HG02870 (cell line): ENCODE measurements at regions not wholly inside any gene's neighbourhood (a gene's known extent, or its start where the extent isn't known, plus 50 kb on each side); places are given as distances from the start of the nearest gene placed in this dataset.
"Not testable (repeated sequence)": the region's sequence is repeated elsewhere in the genome, so short reads cannot be mapped to it uniquely, and the experiment has no call there.

Experiments used
- ATAC-seq: cut with Tn5 transposase; IDR thresholded peaks from one replicate; pipeline ENCODE4 v1.9.1; 2021; ENCODE audit warnings: mild to moderate bottlenecking, moderate library complexity; ENCODE audit not compliant: unreplicated experiment

- no peak for ATAC-seq
These were observed 312.0 kb downstream of the IRS1 start for GRCh38 chr2:226487573-226487972.

GRCh38 chr2:226483745-226484619 is 315.6 kb downstream of the IRS1 start:
- no peak for ATAC-seq

GRCh38 chr2:226483143-226483542 is 316.5 kb downstream of the IRS1 start:
- no peak for ATAC-seq

GRCh38 chr2:226478109-226478809 is 321.4 kb downstream of the IRS1 start:
- ATAC-seq = no peak

GRCh38 chr2:226477221-226478108 is 322.2 kb downstream of the IRS1 start:
- no peak for ATAC-seq

GRCh38 chr2:226475650-226476049 is 324.0 kb downstream of the IRS1 start:
- ATAC-seq = no peak

- no peak for ATAC-seq
These were observed 325.5 kb downstream of the IRS1 start for GRCh38 chr2:226474131-226474530.

GRCh38 chr2:226471987-226472470 is 327.6 kb downstream of the IRS1 start:
- ATAC-seq = no peak

GRCh38 chr2:226467633-226468032 is 332.0 kb downstream of the IRS1 start:
- no peak for ATAC-seq

GRCh38 chr2:226467221-226467620 is 332.4 kb downstream of the IRS1 start:
- ATAC-seq = no peak

- ATAC-seq = no peak
These were observed 333.0 kb downstream of the IRS1 start for GRCh38 chr2:226466589-226466988.

- no peak for ATAC-seq
These were observed 333.5 kb downstream of the IRS1 start for GRCh38 chr2:226466124-226466523.

- ATAC-seq = no peak
These were observed 335.2 kb downstream of the IRS1 start for GRCh38 chr2:226464380-226464779.

GRCh38 chr2:226463154-226463553 is 336.5 kb downstream of the IRS1 start:
- no peak for ATAC-seq

- ATAC-seq = no peak
These were observed 337.6 kb downstream of the IRS1 start for GRCh38 chr2:226461981-226462380.

GRCh38 chr2:226456144-226456543 is 343.5 kb downstream of the IRS1 start:
- not testable (repeated sequence) for ATAC-seq

GRCh38 chr2:226452768-226453167 is 346.9 kb downstream of the IRS1 start:
- ATAC-seq = no peak

- no peak for ATAC-seq
These were observed 348.1 kb downstream of the IRS1 start for GRCh38 chr2:226451486-226451885.

GRCh38 chr2:226450141-226450540 is 349.5 kb downstream of the IRS1 start:
- ATAC-seq = no peak

- no peak for ATAC-seq
These were observed 352.0 kb downstream of the IRS1 start for GRCh38 chr2:226447338-226448300.
